ENCODE measurements at regions not wholly inside any gene's neighbourhood (a gene's known extent, or its start where the extent isn't known, plus 50 kb on each side); places are given as distances from the start of the nearest gene placed in this dataset.
A peak's percentile ranks its signal among the peaks of the same experiment; 100 is the strongest.

DNA sequence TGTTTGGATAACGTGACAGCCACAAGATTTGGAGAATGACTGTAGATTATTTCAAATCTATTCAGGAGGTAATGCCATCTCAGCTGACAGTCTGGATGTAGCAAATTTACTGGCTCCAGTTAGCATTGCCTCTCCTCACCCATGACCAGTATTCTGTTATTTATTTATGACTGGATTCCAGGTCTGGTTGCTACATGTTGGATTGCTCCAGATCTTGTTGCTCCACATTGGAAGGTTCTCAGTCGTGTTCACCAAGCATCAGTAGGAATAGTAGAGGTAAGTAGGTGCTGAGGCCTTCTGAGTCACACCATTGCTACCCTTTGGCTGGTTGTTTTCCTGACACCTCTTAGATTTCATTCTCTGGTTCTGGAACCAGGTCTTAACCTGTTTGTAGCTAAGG is 69.5 kb upstream of the ELOVL5 start:
- intact Hi-C loops (cut with DNase I) = no loop called here
- no peak for DNase-seq

DNA sequence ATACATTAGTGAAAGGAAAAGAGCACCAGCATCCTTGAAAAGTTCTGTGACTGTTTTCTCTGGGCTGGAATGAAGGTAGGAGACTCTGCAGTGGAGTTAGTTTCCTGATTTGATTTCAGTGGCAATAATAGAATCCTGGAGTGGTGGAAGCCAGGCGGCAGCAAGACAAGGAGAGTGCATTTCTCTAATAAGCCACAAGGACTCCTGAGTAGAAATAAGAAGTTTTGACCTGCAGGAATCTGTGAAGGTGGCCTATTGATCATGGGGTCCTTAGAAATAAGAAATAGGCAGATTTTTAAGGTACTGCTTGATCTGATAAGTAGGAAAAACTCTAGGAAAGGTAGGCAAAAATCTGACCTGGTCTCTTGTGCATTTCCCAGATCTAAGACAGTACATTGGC is 68.4 kb upstream of the ELOVL5 start:
- intact Hi-C loops (cut with DNase I) = no loop called here
- DNase-seq = no peak

DNA sequence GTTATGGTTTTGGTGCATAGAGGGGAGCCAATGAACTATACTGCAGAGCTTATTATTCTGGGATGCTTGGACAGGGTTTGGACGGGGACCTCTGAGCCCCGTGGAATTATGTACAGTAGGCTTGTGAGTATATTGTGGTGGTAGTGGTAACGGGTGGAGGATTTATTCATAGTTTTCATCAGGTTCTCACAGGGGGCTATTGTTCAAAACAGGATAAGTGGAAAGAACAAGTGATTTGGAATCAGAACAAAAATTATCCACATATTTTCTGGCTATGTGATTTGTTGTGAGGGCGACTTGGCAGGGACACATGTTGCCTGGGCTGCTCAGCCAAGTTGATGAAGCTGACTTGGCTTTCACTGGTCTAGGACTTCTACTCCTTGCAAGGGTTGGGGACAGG is 64.6 kb upstream of the ELOVL5 start:
- intact Hi-C loops (cut with DNase I) = loop anchor here (5.0 kb wide), 1 partner anchor 241 kb away; no protein-coding TSS in a partner anchor
- no peak for DNase-seq

DNA sequence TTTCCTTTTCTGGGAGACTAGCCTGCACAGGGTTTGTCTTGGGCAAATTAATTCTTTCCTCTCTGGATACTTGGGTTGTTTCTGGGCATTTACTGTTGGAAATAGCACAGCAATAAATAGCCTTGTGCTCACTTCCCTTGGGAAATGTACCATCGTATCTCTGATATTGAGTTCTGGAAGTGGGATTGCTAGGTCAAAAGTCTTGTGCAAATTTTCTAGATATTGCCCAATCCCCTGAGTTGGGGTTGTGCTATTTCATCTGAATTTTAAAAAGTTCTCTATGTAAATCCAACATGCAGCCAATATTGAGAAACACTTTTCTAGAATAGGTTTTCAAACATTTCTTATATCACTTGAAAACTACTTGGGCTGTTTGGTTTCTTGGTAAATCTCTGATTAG is 64.0 kb upstream of the ELOVL5 start:
- intact Hi-C loops (cut with DNase I) = loop anchor here (5.0 kb wide), 1 partner anchor 240 kb away; no protein-coding TSS in a partner anchor
- no peak for DNase-seq

DNA sequence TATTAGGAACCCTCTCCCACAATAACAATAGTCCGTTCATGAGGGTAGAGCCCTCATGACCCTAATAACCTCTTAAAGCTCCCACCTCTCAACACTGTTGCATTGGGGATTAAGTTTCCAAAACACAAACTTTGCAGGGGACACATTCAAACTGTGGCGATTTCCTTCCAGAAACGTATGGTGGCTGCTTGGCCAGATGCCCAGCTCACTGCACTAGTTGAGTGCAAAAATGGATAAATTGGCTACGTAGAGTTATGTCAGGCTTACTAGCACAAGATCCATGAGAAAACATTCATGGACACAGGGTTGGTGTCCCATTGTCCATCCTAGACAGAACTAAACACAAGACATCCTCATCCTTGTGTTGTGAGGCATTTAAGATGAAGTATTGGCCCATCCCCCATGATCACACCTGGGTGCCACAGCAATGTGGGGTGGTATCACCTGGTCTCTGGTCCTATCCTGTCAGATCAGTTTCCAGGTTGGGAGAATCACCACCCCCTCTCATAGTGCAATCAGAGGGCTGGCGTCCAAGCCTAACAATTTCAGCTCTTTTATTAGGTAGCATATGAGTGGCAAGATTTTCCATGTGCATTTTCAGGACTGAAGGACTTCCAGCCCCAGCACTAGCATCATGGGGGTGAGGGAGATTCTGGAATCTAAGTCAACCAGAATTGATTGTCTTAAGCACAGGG is 63.4 kb upstream of the ELOVL5 start:
- peak in 1 of 10 donors; percentile 9 for DNase-seq
- intact Hi-C loops (cut with DNase I) = loop anchor here (5.0 kb wide), 1 partner anchor 240 kb away; no protein-coding TSS in a partner anchor

DNA sequence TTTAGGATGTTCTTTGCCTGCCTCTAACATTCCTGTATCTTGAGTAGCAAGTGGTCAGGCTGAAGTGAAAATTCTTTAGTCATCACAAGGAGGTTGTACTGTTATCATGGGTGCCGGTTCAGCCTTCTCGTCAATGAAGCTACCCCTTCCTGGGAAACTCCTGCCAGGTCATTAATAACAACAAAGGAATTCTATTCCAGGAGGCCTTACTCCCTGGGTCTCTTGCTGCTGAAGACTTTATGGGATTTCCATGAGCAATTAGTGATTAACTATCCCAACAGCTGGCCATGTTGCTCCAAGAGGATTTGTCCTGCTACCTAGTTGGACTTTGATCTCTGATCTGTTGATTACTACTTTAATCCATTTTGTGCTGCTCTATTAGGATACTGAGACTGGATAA is 62.7 kb upstream of the ELOVL5 start:
- intact Hi-C loops (cut with DNase I) = loop anchor here (5.0 kb wide), 1 partner anchor 239 kb away; no protein-coding TSS in a partner anchor
- DNase-seq = no peak

DNA sequence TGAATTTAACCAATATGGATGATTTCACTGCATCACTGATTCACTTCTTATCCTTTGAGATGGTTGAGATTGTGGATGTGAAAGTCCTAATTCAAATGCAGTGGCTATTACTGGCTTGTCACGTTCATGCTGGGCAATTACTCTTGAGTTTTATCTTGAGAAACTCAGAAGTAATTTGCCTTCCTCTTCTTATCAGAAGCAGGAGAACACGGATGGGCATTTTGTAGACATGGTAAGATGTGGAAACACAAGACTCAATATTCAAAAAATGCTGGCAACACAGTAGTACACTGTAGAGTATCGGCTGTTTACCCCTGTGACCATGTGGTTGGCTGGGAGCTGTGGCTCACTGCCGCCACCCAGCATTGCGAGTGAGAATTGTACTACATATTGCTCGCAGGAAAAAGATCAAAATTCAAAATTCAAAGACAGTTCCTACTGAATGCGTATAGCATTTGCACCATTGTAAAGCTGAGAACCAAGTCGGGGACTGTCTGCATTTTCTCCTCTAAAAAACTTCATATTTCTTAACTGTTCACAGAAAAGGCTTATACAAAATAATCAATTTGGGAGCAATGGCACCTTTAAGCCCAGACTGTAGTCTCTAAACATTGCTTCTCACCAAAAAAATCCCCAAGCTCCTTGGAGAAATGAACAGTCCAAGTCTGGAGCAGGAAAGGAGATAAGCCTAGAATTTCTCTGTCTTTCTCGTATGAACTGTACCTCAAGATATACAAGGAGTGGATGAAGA is 61.9 kb upstream of the ELOVL5 start:
- peak in 6 of 10 donors; percentile 9 to 87 (median 44) for DNase-seq
- intact Hi-C loops (cut with DNase I) = loop anchor here (5.0 kb wide), 1 partner anchor 238 kb away; no protein-coding TSS in a partner anchor

DNA sequence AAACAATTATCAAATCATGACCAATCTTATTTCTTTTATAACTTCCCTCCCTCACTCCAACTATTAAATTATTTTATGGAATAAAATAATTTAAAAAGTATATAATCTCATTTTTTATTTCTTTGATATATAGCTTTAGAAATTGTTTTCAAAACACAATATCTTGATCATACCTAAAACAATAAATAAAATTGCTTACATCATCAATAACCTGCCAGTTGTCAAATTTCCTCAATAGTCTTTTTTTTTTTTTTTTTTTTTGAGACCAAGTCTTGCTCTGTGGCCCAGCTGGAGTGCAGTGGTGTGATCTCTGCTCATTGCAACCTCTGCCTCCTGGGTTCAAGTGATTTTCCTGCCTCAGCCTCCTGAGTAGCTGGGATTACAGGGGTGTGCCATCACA is 60.1 kb upstream of the ELOVL5 start:
- no peak for DNase-seq
- intact Hi-C loops (cut with DNase I) = no loop called here

DNA sequence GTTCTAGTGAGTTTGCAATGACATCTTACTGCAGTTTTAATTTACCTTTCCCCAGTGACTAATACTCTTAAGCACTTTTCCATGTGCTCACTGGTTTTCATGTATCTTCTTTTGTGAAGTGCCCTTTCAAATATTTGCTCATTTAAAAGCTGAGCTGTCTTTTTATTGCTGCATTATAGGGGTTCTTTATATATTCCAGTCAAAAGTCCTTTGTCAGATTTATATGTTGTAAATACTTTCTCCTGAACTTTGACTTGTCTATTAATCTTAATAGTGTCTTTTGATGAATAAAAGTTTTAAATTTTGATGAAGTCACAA is 50.2 kb upstream of the ELOVL5 start:
- intact Hi-C loops (cut with DNase I) = no loop called here
- DNase-seq = no peak

DNA sequence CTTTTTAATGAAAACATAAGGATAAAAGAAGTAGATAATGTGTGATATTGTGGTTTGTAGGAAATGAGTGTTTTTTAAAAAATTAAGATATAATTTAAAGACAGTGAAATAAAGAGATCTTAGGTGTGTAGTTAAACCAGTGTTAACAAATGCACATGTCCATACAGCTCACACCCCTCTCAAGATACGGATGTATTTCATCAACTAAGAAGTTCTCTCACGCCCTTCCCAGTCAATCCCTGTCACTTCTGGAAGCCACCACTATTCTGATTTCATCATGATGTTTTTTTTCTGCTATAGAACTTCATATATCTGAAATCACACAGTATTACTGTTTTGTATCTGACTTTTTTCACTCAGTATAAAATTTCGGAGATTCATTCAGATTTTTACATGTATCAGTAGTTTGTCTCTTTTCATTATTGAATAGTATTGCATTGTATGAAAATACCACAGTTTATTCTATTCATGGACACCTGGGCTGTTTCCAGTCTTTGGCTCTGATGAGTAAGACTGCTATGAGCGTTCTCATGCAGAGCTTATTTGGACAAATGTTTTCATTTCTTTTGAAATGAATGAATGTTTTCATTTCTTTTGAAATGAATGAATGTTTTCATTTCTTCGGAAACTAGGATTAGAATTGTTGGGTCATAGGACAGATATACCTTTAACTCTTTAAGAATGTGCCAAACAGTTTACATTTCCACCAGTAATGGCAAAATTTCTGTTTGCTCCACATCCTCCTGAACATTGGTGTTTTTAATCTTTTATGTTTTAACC is 49.7 kb upstream of the ELOVL5 start:
- no peak for DNase-seq
- intact Hi-C loops (cut with DNase I) = no loop called here

Measured in posterior cingulate gyrus (tissue), 11 donors.